ENCODE measurements at regions not wholly inside any gene's neighbourhood (a gene's known extent, or its start where the extent isn't known, plus 50 kb on each side); places are given as distances from the start of the nearest gene placed in this dataset.

GRCh38 chr12:61646639-61647038 lies 613.6 kb upstream of the USP15 start:
- TF ChIP-seq CTCF (IDR thresholded peaks at IDR 0.05), result no peak
- no peak for TF ChIP-seq POLR2AphosphoS5 (IDR thresholded peaks at IDR 0.05)

Measured in prostate gland (tissue), 2 donors.